ENCODE measurements at regions not wholly inside any gene's neighbourhood (a gene's known extent, or its start where the extent isn't known, plus 50 kb on each side); places are given as distances from the start of the nearest gene placed in this dataset.

DNA sequence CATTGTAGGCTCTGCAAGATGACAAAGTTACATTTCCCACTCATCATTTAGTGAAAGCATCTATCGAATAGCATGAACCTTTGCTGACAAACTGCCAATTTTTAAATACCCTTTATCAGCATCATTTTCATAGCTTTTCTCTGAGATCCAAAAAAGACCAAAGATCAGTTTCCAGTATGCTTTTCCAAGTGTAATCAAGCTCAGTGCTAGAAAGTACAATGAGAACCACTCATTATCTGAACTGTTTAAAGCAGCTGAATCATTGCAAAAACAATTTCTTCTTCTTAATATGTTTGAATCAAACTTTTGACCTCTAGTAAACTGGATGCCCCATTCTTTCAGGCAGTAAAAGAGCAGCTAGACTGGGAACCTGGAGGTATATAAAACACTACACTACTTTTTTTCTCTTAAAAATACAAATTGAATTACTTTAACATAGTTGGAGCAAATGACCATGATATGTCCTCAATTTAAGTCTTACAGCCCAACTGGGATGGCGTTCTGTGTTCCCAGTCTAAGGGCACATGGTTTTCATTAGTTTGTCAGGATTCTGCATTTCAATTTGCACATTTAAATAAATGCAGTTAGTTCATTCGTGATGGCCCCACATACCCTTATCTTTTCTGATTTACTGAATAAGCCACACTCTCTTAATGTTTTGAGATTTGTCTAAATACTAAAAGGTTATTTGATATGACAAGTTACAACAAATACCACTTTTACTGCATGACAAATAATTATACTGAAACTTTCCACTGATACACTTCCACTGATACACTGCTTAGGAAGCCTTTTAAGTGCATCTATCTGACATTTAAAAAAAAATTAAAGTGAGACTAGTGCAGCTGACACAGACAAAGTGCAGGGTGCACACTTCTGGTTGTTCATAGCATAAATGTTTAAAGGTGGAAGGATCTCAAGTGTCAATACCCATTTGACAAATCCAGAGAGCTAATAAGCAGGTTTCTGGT, 146.0 kb upstream of the FRMD4B start:
- Histone ChIP-seq H3K27ac (no peak overlapping the region), H3K36me3 (no peaks in the 10 kb centered on the region), H3K27me3 (no peaks in the 10 kb centered on the region), H3K4me3 (no peak overlapping the region), H3K4me1 (no peaks in the 10 kb centered on the region), H3K9ac (ENCODE audit: low read depth in 2 of 2, low read length in 2 of 2) (no peak overlapping the region), H3K9me3 (no peaks in the 10 kb centered on the region)
- TF ChIP-seq, protein P1, sequence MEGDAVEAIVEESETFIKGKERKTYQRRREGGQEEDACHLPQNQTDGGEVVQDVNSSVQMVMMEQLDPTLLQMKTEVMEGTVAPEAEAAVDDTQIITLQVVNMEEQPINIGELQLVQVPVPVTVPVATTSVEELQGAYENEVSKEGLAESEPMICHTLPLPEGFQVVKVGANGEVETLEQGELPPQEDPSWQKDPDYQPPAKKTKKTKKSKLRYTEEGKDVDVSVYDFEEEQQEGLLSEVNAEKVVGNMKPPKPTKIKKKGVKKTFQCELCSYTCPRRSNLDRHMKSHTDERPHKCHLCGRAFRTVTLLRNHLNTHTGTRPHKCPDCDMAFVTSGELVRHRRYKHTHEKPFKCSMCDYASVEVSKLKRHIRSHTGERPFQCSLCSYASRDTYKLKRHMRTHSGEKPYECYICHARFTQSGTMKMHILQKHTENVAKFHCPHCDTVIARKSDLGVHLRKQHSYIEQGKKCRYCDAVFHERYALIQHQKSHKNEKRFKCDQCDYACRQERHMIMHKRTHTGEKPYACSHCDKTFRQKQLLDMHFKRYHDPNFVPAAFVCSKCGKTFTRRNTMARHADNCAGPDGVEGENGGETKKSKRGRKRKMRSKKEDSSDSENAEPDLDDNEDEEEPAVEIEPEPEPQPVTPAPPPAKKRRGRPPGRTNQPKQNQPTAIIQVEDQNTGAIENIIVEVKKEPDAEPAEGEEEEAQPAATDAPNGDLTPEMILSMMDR (IDR thresholded peaks at IDR 0.05): no peak
- intact Hi-C loops (cut with DNase I): no loop called here
- no peak for DNase-seq

DNA sequence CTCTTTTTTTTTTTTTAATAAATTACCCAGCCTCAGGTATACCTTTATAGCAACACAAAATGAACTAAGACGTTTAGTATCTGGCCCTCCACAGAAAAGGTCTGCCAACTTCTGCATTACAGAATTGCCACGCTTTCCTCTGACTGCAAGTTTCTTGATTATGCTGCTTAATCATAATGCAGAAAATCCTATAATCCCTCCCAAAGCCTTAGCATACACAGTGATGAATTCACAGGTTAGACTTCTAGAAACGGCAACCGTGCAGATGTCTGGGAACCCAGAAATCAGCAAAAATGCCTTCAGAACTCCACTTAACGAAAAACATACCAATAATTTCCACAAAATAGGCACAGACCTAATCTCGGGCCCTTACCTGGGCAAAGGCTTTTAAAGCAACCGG, 144.7 kb upstream of the FRMD4B start:
- no peaks in the 10 kb centered on the region for H3K9me3 ChIP-seq
- H3K4me1 ChIP-seq: no peaks in the 10 kb centered on the region
- H3K36me3 ChIP-seq: no peaks in the 10 kb centered on the region
- DNase-seq: no peak
- H3K4me3 ChIP-seq: no peak overlapping the region
- no peaks in the 10 kb centered on the region for H3K27me3 ChIP-seq
- TF ChIP-seq, protein P1 (IDR thresholded peaks at IDR 0.05): no peak
- intact Hi-C loops (cut with DNase I): no loop called here
- no peak overlapping the region for H3K27ac ChIP-seq
- no peak overlapping the region for H3K9ac ChIP-seq (ENCODE audit: low read depth in 2 of 2, low read length in 2 of 2)

DNA sequence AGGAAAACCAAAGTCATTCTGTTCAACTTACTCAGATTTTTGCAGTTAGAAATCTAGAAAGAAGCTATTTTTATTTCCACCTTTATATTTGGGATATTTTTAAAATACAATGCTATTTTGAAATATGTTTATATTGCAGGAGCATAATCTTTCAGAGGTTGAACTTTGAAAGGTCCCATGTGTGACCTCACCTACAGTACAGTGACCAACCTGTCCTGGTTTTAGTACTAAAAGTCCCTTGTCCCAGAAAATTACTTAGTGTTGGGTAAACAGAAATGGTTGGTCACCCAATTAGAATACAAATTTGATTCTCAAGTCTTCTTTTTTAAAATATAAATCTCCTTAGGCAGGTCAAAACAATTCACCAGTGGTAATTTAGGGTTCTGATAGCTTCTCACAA, 141.6 kb upstream of the FRMD4B start:
- DNase-seq: no peak
- Histone ChIP-seq H3K27ac (no peak overlapping the region), H3K4me3 (no peak overlapping the region), H3K4me1 (no peaks in the 10 kb centered on the region), H3K27me3 (no peaks in the 10 kb centered on the region), H3K9ac (ENCODE audit: low read depth in 2 of 2, low read length in 2 of 2) (no peak overlapping the region), H3K36me3 (no peaks in the 10 kb centered on the region), H3K9me3 (no peaks in the 10 kb centered on the region)
- intact Hi-C loops (cut with DNase I): no loop called here
- TF ChIP-seq, protein P1 (IDR thresholded peaks at IDR 0.05): no peak

DNA sequence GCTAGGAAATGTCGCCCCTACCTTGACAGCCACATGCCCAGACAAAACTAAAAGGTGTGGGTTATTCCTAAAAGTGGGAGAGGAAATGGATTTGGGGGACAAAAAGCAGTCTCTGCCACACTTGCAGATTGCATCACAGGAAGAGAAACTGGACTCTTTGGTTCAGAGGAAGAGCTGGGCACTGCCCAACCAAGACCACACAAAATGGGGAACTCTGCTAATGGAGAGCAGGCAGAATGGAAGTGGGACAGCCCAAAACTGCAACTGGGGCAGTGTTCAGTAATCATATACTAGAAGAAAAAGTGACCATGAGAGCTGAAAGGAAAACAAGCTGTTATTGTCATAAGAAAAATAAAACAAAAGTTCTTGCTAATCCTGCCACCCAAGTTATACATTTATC, 138.9 kb upstream of the FRMD4B start:
- Histone ChIP-seq H3K4me3 (no peak overlapping the region), H3K36me3 (no peaks in the 10 kb centered on the region), H3K4me1 (no peaks in the 10 kb centered on the region), H3K27ac (no peak overlapping the region), H3K27me3 (no peaks in the 10 kb centered on the region), H3K9ac (ENCODE audit: low read depth in 2 of 2, low read length in 2 of 2) (no peak overlapping the region), H3K9me3 (no peaks in the 10 kb centered on the region)
- TF ChIP-seq, protein P1 (IDR thresholded peaks at IDR 0.05): no peak
- intact Hi-C loops (cut with DNase I): no loop called here
- no peak for DNase-seq

DNA sequence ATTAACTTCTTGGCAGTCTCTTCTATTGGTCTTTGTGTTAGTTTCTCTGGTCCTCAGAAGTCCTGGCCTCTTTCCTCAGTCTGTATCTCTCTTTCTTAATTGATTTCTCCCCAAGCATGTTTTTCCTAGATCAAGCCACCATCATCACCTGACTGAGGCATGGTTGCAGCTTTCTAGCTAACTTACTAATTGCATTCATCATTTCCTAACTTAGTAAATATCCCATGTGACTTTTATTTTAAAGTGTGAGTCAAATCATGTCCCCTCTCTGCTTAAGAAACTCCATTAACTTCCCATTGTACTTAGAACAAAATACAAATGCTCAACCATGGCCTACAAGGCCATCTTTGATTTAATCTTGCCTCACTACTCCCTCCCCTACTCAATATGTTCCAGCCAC, 135.4 kb upstream of the FRMD4B start:
- no peaks in the 10 kb centered on the region for H3K4me1 ChIP-seq
- no peak overlapping the region for H3K9ac ChIP-seq (ENCODE audit: low read depth in 2 of 2, low read length in 2 of 2)
- H3K4me3 ChIP-seq: no peak overlapping the region
- no peaks in the 10 kb centered on the region for H3K27me3 ChIP-seq
- H3K9me3 ChIP-seq: no peaks in the 10 kb centered on the region
- intact Hi-C loops (cut with DNase I): no loop called here
- no peak overlapping the region for H3K27ac ChIP-seq
- no peak for DNase-seq
- no peaks in the 10 kb centered on the region for H3K36me3 ChIP-seq
- TF ChIP-seq, protein P1 (IDR thresholded peaks at IDR 0.05): no peak

Measured in colonic mucosa (tissue), 4 donors.